HG02938 (cell line): ENCODE measurements at regions not wholly inside any gene's neighbourhood (a gene's known extent, or its start where the extent isn't known, plus 50 kb on each side); places are given as distances from the start of the nearest gene placed in this dataset.
"Not testable (repeated sequence)": the region's sequence is repeated elsewhere in the genome, so short reads cannot be mapped to it uniquely, and the experiment has no call there.

Experiments used
- ATAC-seq: cut with Tn5 transposase; IDR thresholded peaks from one replicate; pipeline ENCODE4 v1.9.1; 2021; ENCODE audit warnings: mild to moderate bottlenecking, moderate library complexity; ENCODE audit not compliant: unreplicated experiment

DNA sequence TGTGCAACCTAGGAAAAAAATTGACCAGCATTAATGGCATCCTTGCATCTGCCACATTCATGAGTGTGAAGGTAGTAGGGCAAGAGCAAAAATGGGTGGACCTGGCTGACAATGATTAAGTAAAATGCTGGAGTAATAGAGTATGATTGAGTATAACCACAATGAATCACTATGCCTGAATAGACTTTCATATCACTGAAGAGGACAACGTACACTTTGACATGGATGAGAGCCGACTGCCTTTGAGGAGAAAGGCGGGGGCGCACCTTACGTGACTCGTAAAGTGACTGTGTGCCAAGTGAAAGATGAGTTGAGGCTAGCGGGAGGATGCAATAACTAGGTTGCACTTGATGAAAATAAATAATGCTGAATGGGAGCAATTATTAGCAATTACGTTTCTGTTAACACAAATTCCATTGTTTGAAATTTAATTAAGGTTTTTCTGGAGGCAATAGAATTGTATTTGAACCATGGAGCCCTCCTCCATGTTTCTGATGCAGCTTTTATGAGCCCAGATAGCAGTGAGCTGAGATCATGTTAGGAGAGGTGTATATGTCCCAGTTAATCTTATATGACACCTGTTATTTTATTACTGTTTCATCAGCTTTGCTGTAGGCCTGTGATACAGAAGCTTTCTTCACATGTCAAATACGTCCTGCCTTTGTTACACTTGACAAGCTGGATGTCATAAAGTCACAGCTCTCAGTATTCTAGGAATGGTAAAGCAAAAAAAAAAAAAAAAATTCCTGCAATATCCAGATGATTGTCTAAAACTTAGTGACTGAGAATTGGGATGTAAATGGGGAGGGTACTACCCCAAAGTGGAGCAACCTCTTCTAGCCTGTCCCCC lies 596.5 kb downstream of the NXPH1 start:
- ATAC-seq = no peak

DNA sequence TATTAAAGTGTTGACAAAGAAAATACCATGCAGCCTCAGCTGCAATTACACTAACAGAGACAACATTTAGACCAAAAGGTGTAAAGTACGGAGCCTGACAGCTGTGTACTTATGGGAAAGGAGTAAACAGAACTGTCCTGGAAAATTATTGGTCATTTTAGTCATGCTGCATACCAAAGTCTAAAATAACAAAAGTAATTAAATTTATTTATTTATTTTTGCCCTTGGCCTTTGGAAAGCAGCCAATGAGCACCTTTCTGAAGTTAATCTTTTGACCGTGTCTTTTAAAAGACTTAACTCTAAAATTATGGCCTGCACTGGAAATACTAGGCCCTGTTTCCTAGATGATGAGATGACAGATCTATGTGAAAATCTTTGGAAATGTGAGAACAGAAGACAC lies 597.6 kb downstream of the NXPH1 start:
- ATAC-seq = no peak

DNA sequence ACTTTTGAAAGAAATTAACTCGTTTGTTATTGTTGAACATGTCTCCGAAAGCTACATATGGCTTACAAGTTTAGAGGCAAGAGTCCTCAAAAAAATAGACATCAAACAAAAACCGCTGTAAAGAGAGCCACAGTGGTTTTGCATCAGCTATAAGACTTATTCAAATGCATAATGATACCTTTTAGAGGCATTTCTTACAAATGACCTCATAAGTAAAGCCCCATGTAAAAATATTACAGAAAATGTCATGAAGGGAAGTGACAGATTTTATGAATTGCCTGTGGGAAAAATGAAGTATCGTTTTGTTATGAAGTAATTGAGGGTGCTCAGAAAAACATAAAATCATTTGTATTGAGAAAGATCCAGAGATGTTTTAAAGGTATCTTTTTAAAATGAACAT lies 598.0 kb downstream of the NXPH1 start:
- ATAC-seq = no peak

DNA sequence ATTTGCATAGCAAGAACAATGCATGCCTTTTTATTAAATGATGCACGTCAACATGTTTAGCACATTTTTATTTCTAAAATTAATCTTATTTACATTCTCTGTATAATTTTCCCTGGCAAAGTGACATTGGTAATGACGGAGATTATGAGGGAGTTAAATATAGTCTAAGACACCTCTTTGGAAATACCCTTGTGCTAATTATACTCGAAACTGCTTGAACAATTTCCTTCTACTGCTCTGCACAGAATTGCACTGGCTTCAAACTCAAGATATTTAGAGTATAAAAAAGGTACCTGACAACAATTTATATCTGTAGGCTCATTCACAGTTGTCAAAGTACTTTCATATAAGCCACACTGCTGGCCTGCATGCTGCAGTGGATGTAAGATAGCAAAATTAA lies 602.7 kb downstream of the NXPH1 start:
- no peak for ATAC-seq

DNA sequence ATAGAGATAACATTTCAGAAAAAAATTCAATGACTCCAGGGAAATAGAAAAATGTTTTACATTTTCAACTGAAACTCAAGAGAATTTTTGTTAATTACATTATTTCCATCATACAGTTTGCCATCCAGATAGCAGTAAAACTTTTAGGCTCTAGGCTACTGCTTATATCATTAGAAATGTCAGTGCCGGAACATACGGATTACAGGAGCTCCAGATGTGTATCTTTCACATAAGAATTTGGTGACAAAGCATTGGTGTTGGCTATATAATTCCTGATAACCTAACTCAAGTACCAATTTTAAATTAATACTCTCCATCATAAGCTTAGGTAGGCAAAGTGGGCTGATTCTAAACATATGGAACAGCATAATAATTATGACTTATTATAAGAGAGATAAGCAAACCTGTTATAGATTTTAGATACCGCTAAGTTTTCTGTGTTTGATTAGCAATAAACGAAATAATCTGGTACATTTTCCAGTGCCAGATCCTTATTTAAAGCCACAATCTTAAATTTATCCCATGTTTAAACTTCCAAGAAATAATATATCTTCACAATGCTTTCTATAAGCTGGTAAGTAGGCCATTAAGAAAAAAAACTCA lies 637.9 kb downstream of the NXPH1 start:
- ATAC-seq = no peak

DNA sequence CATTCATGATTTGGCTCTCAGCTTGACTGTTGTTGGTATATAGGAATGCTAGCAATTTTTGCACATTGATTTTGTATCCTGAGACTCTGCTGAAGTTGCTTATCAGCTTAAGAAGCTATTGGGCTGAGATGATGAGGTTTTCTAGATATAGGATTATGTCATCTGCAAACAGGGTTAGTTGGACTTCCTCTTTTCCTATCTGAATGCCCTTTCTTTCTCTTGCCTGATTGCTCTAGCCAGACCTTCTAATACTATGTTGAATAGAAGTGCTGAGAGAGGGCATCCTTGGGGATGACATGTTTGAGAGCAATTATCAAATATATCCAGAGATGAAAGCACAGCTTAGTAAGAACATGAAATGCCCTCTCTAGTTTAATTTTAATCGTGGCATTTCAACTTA lies 642.4 kb downstream of the NXPH1 start:
- ATAC-seq = not testable (repeated sequence)

DNA sequence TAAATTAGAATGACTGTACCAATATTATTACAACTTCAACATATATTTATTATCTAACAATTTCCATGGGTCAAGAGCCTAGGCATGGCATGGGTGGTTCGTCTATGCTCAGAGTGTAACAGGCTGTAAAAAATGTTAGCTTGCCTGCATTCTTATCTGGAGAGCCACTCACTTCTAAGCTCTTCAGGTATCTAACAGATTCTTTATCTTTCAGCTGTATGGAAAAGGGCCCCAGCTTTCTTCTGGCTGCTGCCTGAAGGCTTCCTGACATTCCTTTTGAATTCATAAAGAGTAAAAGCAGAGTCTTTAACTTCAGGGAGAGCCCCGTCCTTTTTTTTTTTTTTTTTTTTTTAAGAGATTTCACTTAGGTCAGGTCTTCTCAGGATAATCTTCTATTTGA lies 648.8 kb downstream of the NXPH1 start:
- ATAC-seq = no peak

DNA sequence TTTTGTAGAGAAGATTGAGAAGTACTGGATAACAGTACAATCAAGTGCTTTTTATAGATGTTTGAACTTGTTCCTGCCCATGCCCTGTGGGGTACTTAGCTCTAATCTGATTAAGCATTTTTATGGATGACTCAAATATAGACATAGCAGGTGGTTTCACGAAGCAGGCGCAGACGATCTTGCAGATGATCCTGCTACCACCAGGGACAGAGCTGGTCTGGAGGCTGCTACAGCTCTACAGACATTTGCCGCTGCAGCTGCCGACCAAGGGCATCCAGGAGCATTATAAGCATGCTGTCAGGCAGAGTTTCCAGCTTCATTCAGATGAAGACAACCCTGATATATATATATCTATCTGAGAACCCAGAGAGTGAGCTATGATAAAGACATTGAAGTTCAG lies 650.4 kb downstream of the NXPH1 start:
- no peak for ATAC-seq

DNA sequence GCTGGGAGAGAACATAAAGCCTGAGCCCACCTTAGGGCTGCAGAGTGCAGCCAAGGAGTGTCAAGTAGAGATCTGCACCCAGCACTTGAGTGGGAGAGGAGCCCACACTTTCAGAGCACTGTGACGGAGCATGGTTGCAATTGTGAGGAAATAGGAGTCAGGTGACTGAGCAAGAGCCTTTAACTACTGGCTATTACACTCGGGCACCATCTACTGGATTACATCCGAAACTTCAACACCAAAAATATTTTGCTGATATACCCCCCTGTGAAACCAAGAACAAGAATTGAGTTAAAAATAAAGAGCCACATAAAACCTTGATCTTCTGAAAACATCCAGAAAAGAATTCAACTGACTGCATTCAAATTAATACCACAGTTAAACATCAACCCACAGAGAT lies 657.9 kb downstream of the NXPH1 start:
- ATAC-seq = no peak

DNA sequence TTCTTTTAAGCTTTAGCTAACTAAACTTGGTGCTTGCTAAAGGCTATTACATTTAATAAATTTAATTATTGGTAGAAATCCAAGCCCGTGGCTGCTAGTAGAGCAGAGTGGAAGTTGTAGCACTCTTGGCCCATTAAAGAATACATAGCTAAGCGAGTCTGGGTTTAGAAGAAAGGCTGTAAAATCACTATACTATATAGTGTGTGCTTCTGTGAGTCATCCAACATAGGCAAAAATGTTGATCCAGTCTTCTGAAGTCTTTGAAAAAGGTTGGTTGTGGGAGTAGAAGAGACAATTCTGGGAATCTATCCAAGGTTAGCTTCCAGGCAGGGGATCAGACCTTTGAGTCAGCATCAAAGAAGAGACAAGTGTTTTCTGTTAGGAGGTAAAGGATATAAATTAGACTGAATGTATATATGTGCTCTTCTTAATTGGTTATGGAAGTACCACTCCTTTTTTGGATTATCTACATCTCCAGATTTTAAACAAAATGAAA lies 664.2 kb downstream of the NXPH1 start:
- ATAC-seq = no peak

DNA sequence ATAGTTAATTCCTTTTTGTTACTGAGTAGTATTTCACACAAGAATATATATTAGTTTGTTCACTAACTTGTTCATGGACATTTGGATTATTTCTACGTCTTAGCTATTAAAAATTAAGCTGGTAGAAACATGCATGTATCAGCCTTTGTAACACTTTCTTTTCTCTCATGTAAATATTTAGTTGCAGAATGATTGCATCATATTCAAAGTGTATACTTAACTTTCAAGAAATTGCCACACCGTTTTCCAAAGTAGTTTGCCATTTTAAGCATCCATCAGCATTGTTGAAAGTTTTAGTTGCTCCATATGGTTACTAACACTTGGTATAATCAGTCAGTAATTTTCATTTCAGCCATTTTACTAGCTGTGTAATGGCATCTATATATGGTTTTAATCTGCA lies 666.9 kb downstream of the NXPH1 start:
- no peak for ATAC-seq

DNA sequence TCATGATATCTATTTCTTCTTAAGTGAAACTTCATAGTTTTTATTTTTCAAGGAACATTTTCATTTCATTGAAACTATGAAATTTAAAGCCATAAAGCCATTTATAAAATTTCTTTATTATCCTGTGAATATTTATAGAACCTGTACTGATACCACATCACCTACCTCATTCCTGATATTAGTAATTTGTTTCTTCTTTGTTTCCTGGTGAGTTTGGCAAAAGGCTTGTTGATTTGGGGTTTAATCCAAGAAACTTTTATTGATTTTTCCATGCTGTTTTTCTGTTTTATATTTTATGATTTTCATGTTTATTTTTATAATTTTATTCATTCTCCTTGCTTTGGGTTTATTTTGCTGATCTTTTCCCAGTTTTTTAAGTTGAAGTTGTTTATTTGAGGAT lies 669.4 kb downstream of the NXPH1 start:
- ATAC-seq = no peak

DNA sequence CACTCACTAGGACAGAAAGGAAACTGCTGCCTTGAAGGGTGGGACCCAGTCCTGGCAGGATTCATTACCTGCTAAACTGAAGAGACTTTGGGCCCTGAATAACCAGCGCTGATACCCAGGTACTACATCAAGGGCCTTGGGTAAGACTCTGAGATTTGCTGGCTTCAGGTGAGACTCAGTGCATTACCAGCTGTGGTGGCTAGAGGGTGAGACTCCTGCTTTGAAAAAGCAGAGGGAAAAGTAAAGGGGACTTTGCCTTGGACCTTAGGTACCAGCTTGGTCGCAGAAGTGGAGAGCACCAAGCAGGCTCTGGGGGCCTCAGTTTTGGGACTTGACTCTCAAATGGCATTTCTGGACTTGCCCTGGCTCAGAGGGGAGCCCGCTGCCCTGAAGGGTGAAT lies 673.3 kb downstream of the NXPH1 start:
- ATAC-seq = no peak

DNA sequence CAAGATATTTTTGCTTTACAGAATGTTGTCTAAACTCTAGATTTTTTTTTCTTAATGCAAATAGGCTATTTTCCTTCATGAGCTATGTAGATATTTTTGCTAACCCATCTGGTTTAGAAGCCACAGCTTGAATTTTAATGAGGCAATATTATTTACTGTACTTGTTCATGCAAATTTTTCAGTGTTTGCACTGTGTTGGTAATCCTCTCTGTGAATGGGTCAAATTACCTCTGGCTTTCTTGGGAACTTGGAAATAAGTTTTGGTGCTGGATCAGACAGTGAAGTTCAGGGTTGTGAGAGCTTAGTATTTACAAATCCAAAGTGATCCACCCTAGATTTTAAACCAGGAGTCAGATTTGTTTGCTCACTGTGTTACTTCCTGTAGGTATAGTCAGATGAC lies 686.9 kb downstream of the NXPH1 start:
- ATAC-seq = no peak

DNA sequence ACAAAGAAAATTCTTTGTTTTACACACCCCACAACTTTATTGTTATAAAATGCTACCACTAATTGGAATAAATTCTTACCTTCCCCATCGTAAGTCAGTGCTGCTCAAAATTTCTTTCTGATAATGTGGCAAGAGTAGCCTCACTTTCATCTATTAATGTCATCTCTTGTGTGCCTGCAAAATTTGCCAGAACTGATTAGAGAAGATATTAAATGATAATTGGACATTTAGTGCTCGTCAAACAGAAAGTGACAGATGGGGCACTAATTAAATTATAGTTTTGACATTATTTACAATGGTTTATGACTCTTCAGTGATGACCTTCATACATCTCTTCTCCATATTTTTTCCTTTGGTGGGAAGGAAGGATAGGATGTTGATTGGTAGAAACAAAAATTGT lies 690.9 kb downstream of the NXPH1 start:
- ATAC-seq = no peak

DNA sequence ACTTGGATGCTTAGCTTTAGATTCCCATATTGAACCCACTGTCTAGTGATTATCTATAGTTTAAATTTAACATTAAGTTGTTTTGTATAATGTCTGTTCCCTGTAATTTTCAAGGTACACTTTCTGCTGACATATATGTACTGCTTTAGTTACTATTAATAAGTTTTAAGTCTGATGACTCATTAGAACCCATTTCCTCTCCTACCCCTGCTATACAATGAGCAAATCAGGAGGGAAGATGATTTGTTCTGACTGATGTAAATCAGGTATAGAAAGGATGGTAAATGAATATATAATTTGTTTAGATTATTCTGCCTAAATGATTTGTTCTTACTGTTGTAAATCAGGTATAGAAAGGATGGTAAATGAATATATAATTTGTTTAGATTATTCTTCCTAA lies 691.8 kb downstream of the NXPH1 start:
- no peak for ATAC-seq

DNA sequence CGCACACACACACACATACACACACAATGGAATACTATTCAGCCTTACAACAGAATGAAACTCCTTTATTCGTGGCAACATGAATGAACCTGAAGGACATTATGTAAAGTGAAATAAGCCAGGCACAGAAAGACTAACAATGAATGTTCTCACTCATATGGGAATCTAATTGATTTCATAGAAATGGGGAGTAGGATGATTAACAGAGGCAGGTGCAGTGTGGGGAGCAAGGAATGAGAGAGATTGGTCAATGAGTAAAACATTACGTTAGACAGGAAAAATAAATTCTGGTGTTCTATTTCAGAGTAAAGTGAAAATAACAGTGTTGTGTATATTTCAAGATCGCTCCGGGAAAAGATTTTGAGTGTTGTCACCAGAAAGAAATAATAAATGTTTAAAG lies 694.5 kb downstream of the NXPH1 start:
- no peak for ATAC-seq

DNA sequence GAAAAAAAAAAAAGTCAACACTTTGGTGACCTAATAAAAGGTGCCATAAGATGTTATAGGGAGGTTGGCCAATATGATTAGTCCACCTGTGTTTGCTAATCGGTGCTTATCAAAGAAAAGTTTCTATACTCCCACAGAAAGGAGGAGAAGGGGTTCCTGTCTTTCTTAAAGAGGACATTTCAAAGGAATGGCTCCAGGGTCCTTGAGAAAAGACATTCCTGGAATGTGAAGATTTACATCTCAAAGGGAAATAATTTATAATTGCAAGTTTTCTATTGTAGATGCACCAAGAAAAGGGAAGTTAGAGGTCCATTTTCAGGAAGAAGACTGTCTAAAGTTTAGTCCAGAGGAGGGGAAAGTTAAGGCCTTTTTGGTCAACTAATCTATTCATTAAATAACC lies 715.3 kb downstream of the NXPH1 start:
- ATAC-seq = no peak

DNA sequence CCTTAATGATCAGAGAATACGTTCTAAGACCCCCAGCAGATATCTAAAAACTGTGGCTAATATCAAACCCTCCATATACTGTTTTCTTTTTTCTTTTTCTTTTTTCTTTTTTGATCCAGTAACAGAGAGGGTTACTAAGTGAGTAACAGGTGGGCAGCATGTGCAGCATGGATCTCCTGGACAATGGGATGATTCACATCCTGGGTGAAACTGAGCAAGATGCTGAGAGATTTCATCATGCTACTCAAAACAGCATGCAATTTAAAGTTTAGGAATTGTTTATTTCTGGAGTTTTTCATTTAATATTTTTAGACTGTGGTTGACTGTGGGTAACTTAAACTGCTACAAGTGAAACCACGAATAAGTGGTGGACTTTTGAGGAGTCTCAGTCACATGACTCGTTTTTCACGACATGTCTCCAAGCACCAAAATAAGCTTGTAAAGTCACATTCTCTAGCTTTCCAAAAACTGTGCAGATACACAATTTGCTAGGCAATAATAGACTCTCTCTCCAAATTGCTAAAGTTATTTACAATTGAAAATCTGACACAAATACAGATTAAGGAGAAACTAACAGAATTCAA lies 716.2 kb downstream of the NXPH1 start:
- no peak for ATAC-seq

DNA sequence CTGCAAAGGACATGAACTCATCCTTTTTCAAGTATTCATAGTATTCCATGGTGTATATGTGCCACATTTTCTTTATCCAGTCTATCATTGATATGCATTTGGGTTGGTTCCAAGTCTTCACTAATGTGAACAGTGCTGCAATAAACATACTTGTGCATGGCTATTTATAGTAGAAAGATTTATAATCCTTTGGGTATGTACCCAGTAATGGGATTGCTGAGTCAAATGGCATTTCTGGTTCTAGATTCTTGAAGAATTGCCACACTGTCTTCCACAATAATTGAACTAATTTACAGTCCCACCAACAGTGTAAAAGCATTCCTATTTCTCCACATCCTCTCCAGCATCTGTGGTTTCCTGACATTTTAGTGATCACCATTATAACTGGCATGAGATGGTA lies 730.3 kb downstream of the NXPH1 start:
- not testable (repeated sequence) for ATAC-seq

DNA sequence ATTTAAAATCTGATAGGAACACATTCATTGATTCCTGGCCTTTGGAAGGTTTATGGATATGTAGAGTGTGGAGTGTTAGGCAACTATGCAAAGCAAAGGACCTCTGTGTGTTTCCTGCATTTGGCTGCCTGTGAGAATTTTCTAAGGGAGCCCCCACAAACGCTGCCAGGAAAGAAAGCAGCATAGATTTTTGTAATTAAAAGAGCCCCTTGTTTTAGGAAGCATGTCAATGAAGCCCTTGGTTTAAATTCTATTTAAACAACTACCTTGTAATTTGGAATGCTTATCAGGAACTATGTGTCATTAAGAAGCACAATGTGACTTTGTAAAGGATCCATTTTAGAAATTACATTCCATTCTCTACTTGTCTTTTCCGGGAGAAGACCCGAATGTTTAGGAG lies 742.5 kb downstream of the NXPH1 start:
- no peak for ATAC-seq

DNA sequence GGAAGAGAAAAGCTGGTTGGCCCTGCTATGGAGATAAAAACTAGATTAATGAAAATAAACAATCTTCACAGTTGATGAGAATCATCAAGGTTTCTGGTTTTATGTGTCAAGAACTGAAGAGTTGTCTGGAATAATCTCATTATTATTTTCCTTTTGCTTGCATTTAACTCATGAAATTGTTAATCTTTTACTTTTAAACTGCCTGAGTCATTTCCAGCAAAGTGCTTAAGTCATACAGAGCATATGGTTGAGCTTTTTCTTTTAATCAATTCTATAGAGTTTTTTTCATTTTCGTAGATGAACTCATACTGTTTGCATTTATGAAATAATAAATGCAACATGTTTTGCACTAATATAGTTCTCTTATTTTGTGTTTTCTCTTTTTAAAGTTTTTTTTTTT lies 747.9 kb downstream of the NXPH1 start:
- no peak for ATAC-seq
